ENCODE measurements at regions not wholly inside any gene's neighbourhood (a gene's known extent, or its start where the extent isn't known, plus 50 kb on each side); places are given as distances from the start of the nearest gene placed in this dataset.

DNA sequence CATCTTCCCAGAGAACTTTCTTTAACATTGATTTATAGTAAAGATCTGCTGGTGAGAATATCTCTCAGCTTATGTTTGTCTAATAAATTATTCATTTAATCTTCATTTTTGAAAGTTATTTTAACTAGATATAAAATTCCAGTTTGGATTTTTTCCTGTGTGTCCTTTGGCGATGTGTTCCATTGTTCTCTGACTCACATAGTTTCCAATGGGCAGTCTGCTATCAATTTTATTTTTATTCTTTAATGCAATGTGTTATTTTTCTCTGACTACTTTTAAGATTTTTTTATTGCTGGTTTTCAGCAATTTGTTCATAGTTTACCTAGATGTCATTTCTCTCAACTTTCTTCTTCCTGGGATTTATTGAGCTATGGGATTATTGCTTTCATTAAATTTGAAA is 325.2 kb upstream of the POGK start:
- Histone ChIP-seq H3K36me3 (ENCODE audit: control insufficient read depth, insufficient read depth, low read length) (no peaks in the 10 kb centered on the region), H3K27me3 (ENCODE audit: control insufficient read depth, insufficient read depth, low read length) (no peaks in the 10 kb centered on the region), H3K4me3 (ENCODE audit: low read depth, low read length) (no peak overlapping the region)
- no peak for DNase-seq (ENCODE audit: low read depth)
- TF ChIP-seq, protein P1, sequence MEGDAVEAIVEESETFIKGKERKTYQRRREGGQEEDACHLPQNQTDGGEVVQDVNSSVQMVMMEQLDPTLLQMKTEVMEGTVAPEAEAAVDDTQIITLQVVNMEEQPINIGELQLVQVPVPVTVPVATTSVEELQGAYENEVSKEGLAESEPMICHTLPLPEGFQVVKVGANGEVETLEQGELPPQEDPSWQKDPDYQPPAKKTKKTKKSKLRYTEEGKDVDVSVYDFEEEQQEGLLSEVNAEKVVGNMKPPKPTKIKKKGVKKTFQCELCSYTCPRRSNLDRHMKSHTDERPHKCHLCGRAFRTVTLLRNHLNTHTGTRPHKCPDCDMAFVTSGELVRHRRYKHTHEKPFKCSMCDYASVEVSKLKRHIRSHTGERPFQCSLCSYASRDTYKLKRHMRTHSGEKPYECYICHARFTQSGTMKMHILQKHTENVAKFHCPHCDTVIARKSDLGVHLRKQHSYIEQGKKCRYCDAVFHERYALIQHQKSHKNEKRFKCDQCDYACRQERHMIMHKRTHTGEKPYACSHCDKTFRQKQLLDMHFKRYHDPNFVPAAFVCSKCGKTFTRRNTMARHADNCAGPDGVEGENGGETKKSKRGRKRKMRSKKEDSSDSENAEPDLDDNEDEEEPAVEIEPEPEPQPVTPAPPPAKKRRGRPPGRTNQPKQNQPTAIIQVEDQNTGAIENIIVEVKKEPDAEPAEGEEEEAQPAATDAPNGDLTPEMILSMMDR (IDR thresholded peaks at IDR 0.05; ENCODE audit: insufficient read depth, low read length, poor library complexity, severe bottlenecking) = no peak

GRCh38 chr1:166527752-166528151 is 311.5 kb upstream of the POGK start:
- H3K27me3 ChIP-seq (ENCODE audit: control insufficient read depth, insufficient read depth, low read length) = no peaks in the 10 kb centered on the region
- H3K4me3 ChIP-seq (ENCODE audit: low read depth, low read length) = no peak overlapping the region
- TF ChIP-seq, protein P1 (IDR thresholded peaks at IDR 0.05; ENCODE audit: insufficient read depth, low read length, poor library complexity, severe bottlenecking) = no peak
- DNase-seq (ENCODE audit: low read depth) = no peak
- H3K36me3 ChIP-seq (ENCODE audit: control insufficient read depth, insufficient read depth, low read length) = no peaks in the 10 kb centered on the region

- Histone ChIP-seq H3K4me3 (ENCODE audit: low read depth, low read length) (no peak overlapping the region), H3K36me3 (ENCODE audit: control insufficient read depth, insufficient read depth, low read length) (no peaks in the 10 kb centered on the region), H3K27me3 (ENCODE audit: control insufficient read depth, insufficient read depth, low read length) (no peaks in the 10 kb centered on the region)
- TF ChIP-seq, protein P1 (IDR thresholded peaks at IDR 0.05; ENCODE audit: insufficient read depth, low read length, poor library complexity, severe bottlenecking) = no peak
- no peak for DNase-seq (ENCODE audit: low read depth)
These were observed 300.6 kb upstream of the POGK start for GRCh38 chr1:166538646-166539045.

GRCh38 chr1:166544036-166544435 is 295.2 kb upstream of the POGK start:
- Histone ChIP-seq H3K27me3 (ENCODE audit: control insufficient read depth, insufficient read depth, low read length) (no peaks in the 10 kb centered on the region), H3K4me3 (ENCODE audit: low read depth, low read length) (no peak overlapping the region), H3K36me3 (ENCODE audit: control insufficient read depth, insufficient read depth, low read length) (no peaks in the 10 kb centered on the region)
- TF ChIP-seq, protein P1 (IDR thresholded peaks at IDR 0.05; ENCODE audit: insufficient read depth, low read length, poor library complexity, severe bottlenecking) = no peak
- no peak for DNase-seq (ENCODE audit: low read depth)

DNA sequence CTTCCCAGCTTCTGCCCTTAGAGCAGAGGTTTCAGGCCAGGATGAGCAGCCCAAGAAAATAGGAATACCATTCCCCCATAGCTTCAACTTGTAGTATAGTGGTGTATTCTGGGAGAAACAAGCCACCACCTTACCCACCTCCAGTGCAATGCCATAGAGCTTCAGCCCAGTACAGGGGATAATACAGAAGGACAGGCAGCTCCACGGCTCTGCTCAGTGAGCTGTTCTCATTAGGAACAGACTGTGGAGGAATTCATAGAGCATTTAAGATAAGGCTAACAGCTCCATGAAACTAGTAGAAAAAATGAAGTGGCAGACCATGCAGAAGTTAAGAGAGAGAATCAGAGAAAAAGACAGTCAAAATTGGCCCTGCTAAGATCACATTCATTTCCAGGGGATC is 294.7 kb upstream of the POGK start:
- Histone ChIP-seq H3K27me3 (ENCODE audit: control insufficient read depth, insufficient read depth, low read length) (no peaks in the 10 kb centered on the region), H3K36me3 (ENCODE audit: control insufficient read depth, insufficient read depth, low read length) (no peaks in the 10 kb centered on the region), H3K4me3 (ENCODE audit: low read depth, low read length) (no peak overlapping the region)
- TF ChIP-seq, protein P1 (IDR thresholded peaks at IDR 0.05; ENCODE audit: insufficient read depth, low read length, poor library complexity, severe bottlenecking) = no peak
- no peak for DNase-seq (ENCODE audit: low read depth)

GRCh38 chr1:166552706-166553105 is 286.6 kb upstream of the POGK start:
- DNase-seq (ENCODE audit: low read depth) = no peak
- TF ChIP-seq, protein P1 (IDR thresholded peaks at IDR 0.05; ENCODE audit: insufficient read depth, low read length, poor library complexity, severe bottlenecking) = no peak
- Histone ChIP-seq H3K36me3 (ENCODE audit: control insufficient read depth, insufficient read depth, low read length) (no peaks in the 10 kb centered on the region), H3K27me3 (ENCODE audit: control insufficient read depth, insufficient read depth, low read length) (no peaks in the 10 kb centered on the region), H3K4me3 (ENCODE audit: low read depth, low read length) (no peak overlapping the region)
